Kidney (tissue), 13 donors: ENCODE measurements at regions not wholly inside any gene's neighbourhood (a gene's known extent, or its start where the extent isn't known, plus 50 kb on each side); places are given as distances from the start of the nearest gene placed in this dataset.

ENCODE experiments used
- DNase-seq, 5 donors: peaks; one replicate each; pipeline ENCODE4 v3.0.0-alpha.2; 2013 to 2020
- FAIRE-seq: peaks from 2 replicates; lab custom pipeline; 2012; peaks lifted over from hg19 to GRCh38; lab: Jason Lieb, UNC
- H3K27ac ChIP-seq, 2 donors: one replicate each; pipeline ENCODE4 v1.7.0; 2013; ENCODE audit warnings: low read depth in 2 of 2, low read length in 2 of 2, inconsistent platforms in 1 of 2
- H3K27me3 ChIP-seq: one replicate; pipeline ENCODE4 v1.7.1; 2013; ENCODE audit warnings: low read length, inconsistent platforms; ENCODE audit not compliant: control insufficient read depth, insufficient read depth
- H3K36me3 ChIP-seq, 3 donors: one replicate each; pipeline versions ENCODE4 v1.7.0 to v1.7.1; 2013; ENCODE audit warnings: low read length in 3 of 3, control low read depth in 1 of 3, inconsistent platforms in 1 of 3; ENCODE audit not compliant: insufficient read depth in 3 of 3, control insufficient read depth in 2 of 3
- H3K4me1 ChIP-seq, 3 donors: one replicate each; pipeline versions ENCODE4 v1.7.0 to v1.7.1; 2013; ENCODE audit warnings: low read length in 3 of 3, inconsistent platforms in 1 of 3, low read depth in 1 of 3; ENCODE audit not compliant: control insufficient read depth in 2 of 3, insufficient read depth in 2 of 3
- H3K4me3 ChIP-seq, 3 donors: one replicate each; pipeline versions ENCODE4 v1.7.0 to v1.8.1; 2013; ENCODE audit warnings: low read length in 3 of 3, control low read depth in 1 of 3, inconsistent platforms in 1 of 3
- H3K9ac ChIP-seq, 3 donors: one replicate each; pipeline versions ENCODE4 v1.7.0 to v1.7.1; 2013; ENCODE audit warnings: low read length in 3 of 3, control low read depth in 1 of 3, inconsistent platforms in 1 of 3
- H3K9me3 ChIP-seq, 3 donors: one replicate each; pipeline versions ENCODE4 v1.7.0 to v1.7.1; 2013; ENCODE audit warnings: low read length in 3 of 3, control low read depth in 1 of 3, inconsistent platforms in 1 of 3; ENCODE audit not compliant: control insufficient read depth in 2 of 3, insufficient read depth in 1 of 3
- CTCF ChIP-seq: IDR thresholded peaks from 3 replicates; pipeline ENCODE4 v1.5.1; 2012; ENCODE audit warnings: mild to moderate bottlenecking, moderate library complexity, borderline replicate concordance; ENCODE audit not compliant: insufficient read depth; ENCODE audit errors: extremely low read depth
- intact Hi-C: fragments of 100-400 bp; cut with DNase I; formaldehyde crosslinking; loops from one replicate; pipeline ENCODE4 v1.11.1; 2022
- donor health status: control.
- donor health status: control.
- donor health status: control.
- donor health status: control.
- donor health status: control.
- donor health status: DM: yes; HTN: yes; CAD: no.
- donor health status: Normal renal cell carcinoma (clear cell type).

GRCh38 chr15:95981209-95981608 is 349.3 kb upstream of the NR2F2 start:
- Histone ChIP-seq H3K36me3 (no peaks in the 10 kb centered on the region), H3K9me3 (no peaks in the 10 kb centered on the region), H3K4me3 (no peak overlapping the region), H3K9ac (no peak overlapping the region), H3K4me1 (no peaks in the 10 kb centered on the region), H3K27me3 (no peaks in the 10 kb centered on the region), H3K27ac (no peak overlapping the region)
- no peak for DNase-seq
- no peak for FAIRE-seq
- intact Hi-C loops, result no loop called here
- TF ChIP-seq CTCF, result no peak

- FAIRE-seq, result no peak
- no peak for DNase-seq
- Histone ChIP-seq H3K4me1 (peaks cover 0 to 2% (median 0%) of the 10 kb centered on the region in 3 donors), H3K9ac (no peak overlapping the region), H3K27me3 (no peaks in the 10 kb centered on the region), H3K36me3 (no peaks in the 10 kb centered on the region), H3K27ac (no peak overlapping the region), H3K4me3 (no peak overlapping the region), H3K9me3 (no peaks in the 10 kb centered on the region)
- intact Hi-C loops, result no loop called here
- no peak for TF ChIP-seq CTCF
Observed at GRCh38 chr15:95987299-95987698, 343.2 kb upstream of the NR2F2 start.

GRCh38 chr15:95987886-95988573 is 342.5 kb upstream of the NR2F2 start:
- Histone ChIP-seq H3K27ac (no peak overlapping the region), H3K9ac (no peak overlapping the region), H3K36me3 (no peaks in the 10 kb centered on the region), H3K4me3 (no peak overlapping the region), H3K27me3 (no peaks in the 10 kb centered on the region), H3K9me3 (no peaks in the 10 kb centered on the region), H3K4me1 (peaks cover 0 to 2% (median 0%) of the 10 kb centered on the region in 3 donors)
- intact Hi-C loops, result no loop called here
- FAIRE-seq (no peak), DNase-seq (no peak)
- TF ChIP-seq CTCF, result no peak

GRCh38 chr15:95988574-95988887 is 342.0 kb upstream of the NR2F2 start:
- intact Hi-C loops, result no loop called here
- no peak for FAIRE-seq
- TF ChIP-seq CTCF, result no peak
- Histone ChIP-seq H3K4me3 (no peak overlapping the region), H3K27me3 (no peaks in the 10 kb centered on the region), H3K4me1 (peaks cover 0 to 2% (median 0%) of the 10 kb centered on the region in 3 donors), H3K36me3 (no peaks in the 10 kb centered on the region), H3K27ac (no peak overlapping the region), H3K9me3 (no peaks in the 10 kb centered on the region), H3K9ac (no peak overlapping the region)
- peak in 2 of 5 donors; percentile 52 to 79 for DNase-seq
